GM12801 (cell line): ENCODE measurements at regions not wholly inside any gene's neighbourhood (a gene's known extent, or its start where the extent isn't known, plus 50 kb on each side); places are given as distances from the start of the nearest gene placed in this dataset.

Experiments used
- TF ChIP-seq, protein P1 (sequence below): IDR thresholded peaks from one replicate; pipeline ENCODE4 v1.5.1; 2011; ENCODE audit warnings: control low read depth; ENCODE audit not compliant: insufficient read length; ENCODE audit errors: extremely low read depth

GRCh38 chr10:62710182-62710581 is 94.3 kb upstream of the ADO start:
- TF ChIP-seq, protein P1, sequence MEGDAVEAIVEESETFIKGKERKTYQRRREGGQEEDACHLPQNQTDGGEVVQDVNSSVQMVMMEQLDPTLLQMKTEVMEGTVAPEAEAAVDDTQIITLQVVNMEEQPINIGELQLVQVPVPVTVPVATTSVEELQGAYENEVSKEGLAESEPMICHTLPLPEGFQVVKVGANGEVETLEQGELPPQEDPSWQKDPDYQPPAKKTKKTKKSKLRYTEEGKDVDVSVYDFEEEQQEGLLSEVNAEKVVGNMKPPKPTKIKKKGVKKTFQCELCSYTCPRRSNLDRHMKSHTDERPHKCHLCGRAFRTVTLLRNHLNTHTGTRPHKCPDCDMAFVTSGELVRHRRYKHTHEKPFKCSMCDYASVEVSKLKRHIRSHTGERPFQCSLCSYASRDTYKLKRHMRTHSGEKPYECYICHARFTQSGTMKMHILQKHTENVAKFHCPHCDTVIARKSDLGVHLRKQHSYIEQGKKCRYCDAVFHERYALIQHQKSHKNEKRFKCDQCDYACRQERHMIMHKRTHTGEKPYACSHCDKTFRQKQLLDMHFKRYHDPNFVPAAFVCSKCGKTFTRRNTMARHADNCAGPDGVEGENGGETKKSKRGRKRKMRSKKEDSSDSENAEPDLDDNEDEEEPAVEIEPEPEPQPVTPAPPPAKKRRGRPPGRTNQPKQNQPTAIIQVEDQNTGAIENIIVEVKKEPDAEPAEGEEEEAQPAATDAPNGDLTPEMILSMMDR, result no peak

- TF ChIP-seq, protein P1, result no peak
These were observed 89.1 kb upstream of the ADO start for GRCh38 chr10:62715383-62715782.

DNA sequence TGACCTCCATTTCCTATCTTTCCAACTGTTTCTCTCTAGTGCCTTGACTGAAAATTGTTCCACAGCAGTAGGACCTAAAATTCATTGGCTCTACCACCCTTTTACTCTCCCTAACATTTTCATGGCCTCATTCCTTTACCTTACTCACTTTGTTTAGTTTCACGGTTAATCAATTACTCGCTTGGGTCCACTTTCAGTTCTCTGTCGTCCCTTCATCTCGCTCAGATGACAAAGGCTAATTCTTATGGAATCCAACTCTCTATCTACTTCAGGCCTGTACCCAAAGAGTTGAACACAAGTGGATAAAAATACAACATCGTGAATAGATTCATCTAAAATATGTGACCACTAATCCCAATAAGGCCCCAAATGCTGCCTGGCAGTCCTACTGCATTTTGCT is 85.9 kb upstream of the ADO start:
- TF ChIP-seq, protein P1, result no peak

DNA sequence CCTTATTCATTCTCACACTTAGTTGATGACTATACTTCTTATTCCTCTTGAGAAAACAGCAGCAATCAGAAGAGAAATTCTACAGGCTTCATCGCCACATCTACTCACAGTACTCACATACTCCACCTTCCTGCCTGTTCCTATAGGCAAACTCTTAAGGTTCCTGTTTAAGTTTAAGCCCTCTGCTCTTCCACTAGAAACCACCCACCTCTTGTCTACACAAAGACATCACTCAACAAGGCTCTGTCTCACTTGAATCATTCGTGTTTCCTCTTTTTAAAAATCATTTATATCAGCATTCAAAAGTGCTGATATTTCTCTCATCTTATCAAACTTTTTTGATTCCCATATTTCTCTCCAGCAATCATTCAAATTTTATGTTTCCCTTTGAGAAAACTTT is 85.5 kb upstream of the ADO start:
- TF ChIP-seq, protein P1, result no peak

DNA sequence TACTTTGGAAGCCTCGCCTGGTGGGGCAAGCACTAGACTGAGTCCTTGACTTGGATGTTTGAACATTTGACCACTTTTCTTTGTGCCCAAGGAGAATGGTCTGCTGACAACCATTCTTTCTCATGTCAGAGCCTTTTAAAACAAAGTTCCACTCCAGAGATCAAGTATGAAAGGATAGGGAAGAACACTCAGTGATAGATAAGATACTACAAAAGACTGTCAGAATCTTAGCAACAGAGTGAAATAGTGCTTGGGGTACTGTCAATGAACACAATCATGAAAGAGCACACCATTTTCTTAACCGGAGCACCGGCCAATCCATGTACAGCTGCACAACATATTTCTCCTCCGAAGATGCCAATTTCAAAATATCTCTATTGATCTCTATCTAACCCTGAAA is 82.8 kb upstream of the ADO start:
- TF ChIP-seq, protein P1, result no peak

DNA sequence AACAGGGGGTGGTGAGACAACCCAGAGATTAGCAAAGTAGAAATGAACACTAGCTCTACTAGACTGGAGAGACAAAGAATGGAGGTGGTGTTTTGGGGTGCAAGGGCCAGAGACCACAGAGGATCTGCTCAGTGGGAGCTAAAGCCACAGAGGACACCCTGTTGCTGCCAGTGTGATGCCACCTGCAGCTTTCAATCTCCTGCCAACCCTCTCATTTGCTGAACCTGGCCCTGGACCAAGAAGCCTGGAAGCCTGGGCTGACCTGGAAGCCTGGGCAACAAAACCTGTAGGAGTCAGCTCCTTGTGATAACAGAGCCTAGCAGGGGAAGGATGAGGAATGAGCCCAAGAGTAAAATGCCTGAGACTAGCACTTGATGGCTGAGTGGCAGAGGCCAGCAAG is 81.1 kb upstream of the ADO start:
- TF ChIP-seq, protein P1, result no peak

- TF ChIP-seq, protein P1, result no peak
These were observed 80.1 kb upstream of the ADO start for GRCh38 chr10:62724465-62724864.

GRCh38 chr10:62726142-62726541 is 78.4 kb upstream of the ADO start:
- TF ChIP-seq, protein P1, result no peak
